Neutrophil (primary cell): ENCODE measurements at regions not wholly inside any gene's neighbourhood (a gene's known extent, or its start where the extent isn't known, plus 50 kb on each side); places are given as distances from the start of the nearest gene placed in this dataset.

Source experiments
- H3K27ac ChIP-seq: fragments of 200-600 bp; sonication (generic); 2 replicates; pipeline ENCODE4 v1.5.1; 2016; ENCODE audit warnings: mild to moderate bottlenecking, moderate library complexity
- H3K27me3 ChIP-seq: fragments of 200-600 bp; sonication (generic); 2 replicates; pipeline ENCODE4 v1.6.0; 2016; ENCODE audit warnings: mild to moderate bottlenecking
- H3K36me3 ChIP-seq: fragments of 200-600 bp; sonication (generic); 2 replicates; pipeline ENCODE4 v1.5.1; 2017
- H3K4me1 ChIP-seq, 2 experiments: fragments of 200-600 bp in 1 of 2; sonication (generic) in 1 of 2; 1 replicate in 1 of 2; 2 replicates in 1 of 2; pipeline versions ENCODE4 v1.5.1 to v1.6.1; 2013 to 2016; ENCODE audit warnings: low read depth in 1 of 2, low read length in 1 of 2, mild to moderate bottlenecking in 1 of 2, moderate library complexity in 1 of 2; ENCODE audit not compliant: control insufficient read depth in 1 of 2, insufficient read depth in 1 of 2
- H3K4me3 ChIP-seq, 2 experiments: fragments of 200-600 bp in 1 of 2; sonication (generic) in 1 of 2; 1 replicate in 1 of 2; 2 replicates in 1 of 2; pipeline ENCODE4 v1.5.1; 2013 to 2016; ENCODE audit warnings: low read depth in 1 of 2, low read length in 1 of 2, mild to moderate bottlenecking in 1 of 2, moderate library complexity in 1 of 2
- H3K9me3 ChIP-seq: fragments of 200-600 bp; sonication (generic); 2 replicates; pipeline ENCODE4 v1.5.1; 2016
- TF ChIP-seq, protein P1 (sequence below): fragments of 200-600 bp; sonication (generic); IDR thresholded peaks from 2 replicates; pipeline ENCODE4 v1.5.1; 2016; ENCODE audit warnings: antibody characterized with exemption

DNA sequence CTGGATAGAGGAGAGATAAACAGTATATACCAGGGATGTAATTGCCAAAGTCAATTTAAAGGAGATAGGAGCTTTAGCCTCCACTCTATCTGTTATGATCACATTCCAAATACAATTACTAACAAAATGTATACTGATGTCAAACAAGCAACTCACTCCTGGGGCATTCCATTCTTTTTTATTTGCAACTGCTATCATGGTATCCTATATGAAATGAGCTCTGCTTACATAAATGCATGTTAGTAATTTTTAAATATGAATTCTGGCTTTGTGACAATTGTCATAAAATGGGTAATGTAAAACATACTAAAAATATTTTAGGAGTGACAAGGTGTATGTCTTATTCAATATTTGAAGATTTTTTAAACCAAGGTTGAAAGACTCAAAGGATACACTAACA, 751.1 kb downstream of the HACE1 start:
- H3K4me1 ChIP-seq: no peaks in the 10 kb centered on the region
- TF ChIP-seq, protein P1, sequence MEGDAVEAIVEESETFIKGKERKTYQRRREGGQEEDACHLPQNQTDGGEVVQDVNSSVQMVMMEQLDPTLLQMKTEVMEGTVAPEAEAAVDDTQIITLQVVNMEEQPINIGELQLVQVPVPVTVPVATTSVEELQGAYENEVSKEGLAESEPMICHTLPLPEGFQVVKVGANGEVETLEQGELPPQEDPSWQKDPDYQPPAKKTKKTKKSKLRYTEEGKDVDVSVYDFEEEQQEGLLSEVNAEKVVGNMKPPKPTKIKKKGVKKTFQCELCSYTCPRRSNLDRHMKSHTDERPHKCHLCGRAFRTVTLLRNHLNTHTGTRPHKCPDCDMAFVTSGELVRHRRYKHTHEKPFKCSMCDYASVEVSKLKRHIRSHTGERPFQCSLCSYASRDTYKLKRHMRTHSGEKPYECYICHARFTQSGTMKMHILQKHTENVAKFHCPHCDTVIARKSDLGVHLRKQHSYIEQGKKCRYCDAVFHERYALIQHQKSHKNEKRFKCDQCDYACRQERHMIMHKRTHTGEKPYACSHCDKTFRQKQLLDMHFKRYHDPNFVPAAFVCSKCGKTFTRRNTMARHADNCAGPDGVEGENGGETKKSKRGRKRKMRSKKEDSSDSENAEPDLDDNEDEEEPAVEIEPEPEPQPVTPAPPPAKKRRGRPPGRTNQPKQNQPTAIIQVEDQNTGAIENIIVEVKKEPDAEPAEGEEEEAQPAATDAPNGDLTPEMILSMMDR: no peak
- H3K4me3 ChIP-seq: no peak overlapping the region
- no peaks in the 10 kb centered on the region for H3K27me3 ChIP-seq
- H3K9me3 ChIP-seq: no peaks in the 10 kb centered on the region
- H3K27ac ChIP-seq: no peak overlapping the region
- H3K36me3 ChIP-seq: no peaks in the 10 kb centered on the region

- H3K9me3 ChIP-seq: no peaks in the 10 kb centered on the region
- no peaks in the 10 kb centered on the region for H3K4me1 ChIP-seq
- no peaks in the 10 kb centered on the region for H3K27me3 ChIP-seq
- no peak overlapping the region for H3K4me3 ChIP-seq
- TF ChIP-seq, protein P1: no peak
- no peaks in the 10 kb centered on the region for H3K36me3 ChIP-seq
- H3K27ac ChIP-seq: no peak overlapping the region
Observed at GRCh38 chr6:104095661-104096416, 763.9 kb downstream of the HACE1 start.

GRCh38 chr6:104087765-104088164, 772.0 kb downstream of the HACE1 start:
- no peak overlapping the region for H3K4me3 ChIP-seq
- no peaks in the 10 kb centered on the region for H3K36me3 ChIP-seq
- H3K27ac ChIP-seq: no peak overlapping the region
- H3K4me1 ChIP-seq: no peaks in the 10 kb centered on the region
- H3K9me3 ChIP-seq: no peaks in the 10 kb centered on the region
- TF ChIP-seq, protein P1: no peak
- H3K27me3 ChIP-seq: no peaks in the 10 kb centered on the region

GRCh38 chr6:104068281-104068680, 791.4 kb downstream of the HACE1 start:
- Histone ChIP-seq H3K36me3 (no peaks in the 10 kb centered on the region), H3K27ac (no peak overlapping the region), H3K4me3 (no peak overlapping the region), H3K27me3 (no peaks in the 10 kb centered on the region), H3K4me1 (no peaks in the 10 kb centered on the region), H3K9me3 (no peaks in the 10 kb centered on the region)
- TF ChIP-seq, protein P1: no peak

DNA sequence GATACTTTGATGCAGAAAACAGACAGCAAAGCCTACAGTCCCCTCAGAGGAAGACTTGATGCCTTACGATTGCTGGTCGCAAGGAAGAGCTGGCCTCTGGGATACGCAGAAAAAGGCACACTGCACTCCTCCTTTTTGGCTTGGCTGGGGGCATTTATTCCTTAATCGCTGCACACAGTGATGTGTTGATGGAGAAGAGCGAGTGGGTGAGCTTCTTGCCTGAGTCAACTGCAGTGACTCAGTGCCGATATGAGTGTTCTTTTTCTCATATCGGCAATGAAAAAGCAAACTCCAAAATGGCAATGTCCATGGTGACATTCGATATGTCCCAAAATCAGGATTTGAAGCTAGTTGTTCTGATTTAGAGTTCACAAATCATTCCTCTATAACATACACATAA, 794.8 kb downstream of the HACE1 start:
- no peaks in the 10 kb centered on the region for H3K36me3 ChIP-seq
- no peaks in the 10 kb centered on the region for H3K27me3 ChIP-seq
- TF ChIP-seq, protein P1: no peak
- H3K9me3 ChIP-seq: no peaks in the 10 kb centered on the region
- no peak overlapping the region for H3K27ac ChIP-seq
- no peak overlapping the region for H3K4me3 ChIP-seq
- no peaks in the 10 kb centered on the region for H3K4me1 ChIP-seq
